Erythroblast (primary cell): ENCODE measurements at regions not wholly inside any gene's neighbourhood (a gene's known extent, or its start where the extent isn't known, plus 50 kb on each side); places are given as distances from the start of the nearest gene placed in this dataset.

Experiments used
- GATA1 ChIP-seq: IDR thresholded peaks from 2 replicates; pipeline ENCODE4 v1.6.1; 2011; ENCODE audit warnings: low read depth, mild to moderate bottlenecking, control low read depth, low read length, moderate library complexity
- POLR2A ChIP-seq: IDR thresholded peaks from 2 replicates; pipeline ENCODE4 v1.6.1; 2011; ENCODE audit warnings: mild to moderate bottlenecking, low read length

DNA sequence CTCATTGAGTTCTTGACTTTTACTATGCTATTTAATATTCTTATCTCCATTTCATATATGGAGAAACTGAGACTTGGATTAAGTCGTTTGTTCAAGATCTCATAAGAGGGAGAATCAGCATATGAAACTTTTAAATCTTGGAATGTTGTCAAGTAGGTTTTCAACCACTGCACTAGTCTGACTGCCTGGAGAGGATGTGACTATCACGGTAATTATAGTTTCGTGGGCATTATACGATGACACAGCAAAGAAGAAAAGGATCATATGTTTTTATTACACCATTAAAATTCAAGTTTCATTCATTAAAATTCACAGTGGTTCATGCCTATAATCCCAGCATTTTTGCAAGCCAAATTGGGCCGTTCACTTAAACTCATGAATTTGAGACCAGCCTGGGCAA, 555.2 kb downstream of the SLITRK1 start:
- no peak for TF ChIP-seq POLR2A
- no peak for TF ChIP-seq GATA1
